ENCODE measurements at regions not wholly inside any gene's neighbourhood (a gene's known extent, or its start where the extent isn't known, plus 50 kb on each side); places are given as distances from the start of the nearest gene placed in this dataset.

GRCh38 chr4:11495291-11495690 lies 66.6 kb upstream of the HS3ST1 start:
- H3K36me3 ChIP-seq (ENCODE audit: control insufficient read depth in 2 of 2, extremely low read depth in 1 of 2, insufficient read depth in 2 of 2, low read length in 2 of 2) = no peaks in the 10 kb centered on the region
- no peak overlapping the region for H3K9ac ChIP-seq (ENCODE audit: control insufficient read depth, extremely low read depth, insufficient read depth, low read length)
- H3K4me2 ChIP-seq (ENCODE audit: control insufficient read depth, extremely low read depth, insufficient read depth, low read depth, low read length) = no peak overlapping the region
- no peaks in the 10 kb centered on the region for H4K20me1 ChIP-seq (ENCODE audit: control insufficient read depth, extremely low read depth, insufficient read depth, low read length)
- DNase-seq (ENCODE audit: low read depth, low spot score) = no peak
- FAIRE-seq = no peak
- H2AFZ ChIP-seq (ENCODE audit: control insufficient read depth, low read length) = peak overlapping the region; percentile 69
- no peaks in the 10 kb centered on the region for H3K79me2 ChIP-seq (ENCODE audit: control insufficient read depth, insufficient read depth, low read length)
- peak overlapping the region; percentile 86 for H3K27ac ChIP-seq (ENCODE audit: control insufficient read depth, insufficient read depth, low read length)
- no peaks in the 10 kb centered on the region for H3K27me3 ChIP-seq (ENCODE audit: control insufficient read depth, extremely low read depth, insufficient read depth, low read length)
- no peaks in the 10 kb centered on the region for H3K9me1 ChIP-seq (ENCODE audit: control insufficient read depth, extremely low read depth, insufficient read depth, low read length)
- H3K4me1 ChIP-seq (ENCODE audit: control insufficient read depth, extremely low read depth, insufficient read depth, low read length) = peaks cover 36% of the 10 kb centered on the region
- TF ChIP-seq EZH2 (IDR thresholded peaks at IDR 0.05; ENCODE audit: low read length) = no peak
- TF ChIP-seq CTCF (optimal IDR thresholded peaks at IDR 0.05 in 1 of 3, IDR thresholded peaks at IDR 0.05 in 1 of 3, conservative IDR thresholded peaks at IDR 0.05 in 1 of 3; ENCODE audit: extremely low read depth in 1 of 3, insufficient read depth in 2 of 3, low read length in 3 of 3) = no peak
- dilution Hi-C loops (cut with MboI; ENCODE audit: extremely low pct_ligation_motif_present, low sequenced_read_pairs) = no loop called here
- H3K4me3 ChIP-seq (ENCODE audit: control insufficient read depth in 2 of 3, extremely low read depth in 1 of 3, insufficient read depth in 2 of 3, low read depth in 1 of 3, low read length in 3 of 3) = no peak overlapping the region
- no peaks in the 10 kb centered on the region for H3K9me3 ChIP-seq (ENCODE audit: control insufficient read depth, low read depth, low read length)

- no peak overlapping the region for H2AFZ ChIP-seq (ENCODE audit: control insufficient read depth, low read length)
- no peaks in the 10 kb centered on the region for H3K36me3 ChIP-seq (ENCODE audit: control insufficient read depth in 2 of 2, extremely low read depth in 1 of 2, insufficient read depth in 2 of 2, low read length in 2 of 2)
- H4K20me1 ChIP-seq (ENCODE audit: control insufficient read depth, extremely low read depth, insufficient read depth, low read length) = no peaks in the 10 kb centered on the region
- DNase-seq (ENCODE audit: low read depth, low spot score) = no peak
- H3K4me3 ChIP-seq (ENCODE audit: control insufficient read depth in 2 of 3, extremely low read depth in 1 of 3, insufficient read depth in 2 of 3, low read depth in 1 of 3, low read length in 3 of 3) = no peak overlapping the region
- no peak overlapping the region for H3K9ac ChIP-seq (ENCODE audit: control insufficient read depth, extremely low read depth, insufficient read depth, low read length)
- no peak overlapping the region for H3K4me2 ChIP-seq (ENCODE audit: control insufficient read depth, extremely low read depth, insufficient read depth, low read depth, low read length)
- H3K27ac ChIP-seq (ENCODE audit: control insufficient read depth, insufficient read depth, low read length) = no peak overlapping the region
- no peaks in the 10 kb centered on the region for H3K9me1 ChIP-seq (ENCODE audit: control insufficient read depth, extremely low read depth, insufficient read depth, low read length)
- dilution Hi-C loops (cut with MboI; ENCODE audit: extremely low pct_ligation_motif_present, low sequenced_read_pairs) = no loop called here
- TF ChIP-seq CTCF (optimal IDR thresholded peaks at IDR 0.05 in 1 of 3, IDR thresholded peaks at IDR 0.05 in 1 of 3, conservative IDR thresholded peaks at IDR 0.05 in 1 of 3; ENCODE audit: extremely low read depth in 1 of 3, insufficient read depth in 2 of 3, low read length in 3 of 3) (no peak), EZH2 (IDR thresholded peaks at IDR 0.05; ENCODE audit: low read length) (no peak)
- peaks cover 38% of the 10 kb centered on the region for H3K4me1 ChIP-seq (ENCODE audit: control insufficient read depth, extremely low read depth, insufficient read depth, low read length)
- H3K79me2 ChIP-seq (ENCODE audit: control insufficient read depth, insufficient read depth, low read length) = no peaks in the 10 kb centered on the region
- H3K27me3 ChIP-seq (ENCODE audit: control insufficient read depth, extremely low read depth, insufficient read depth, low read length) = no peaks in the 10 kb centered on the region
- FAIRE-seq = no peak
- H3K9me3 ChIP-seq (ENCODE audit: control insufficient read depth, low read depth, low read length) = no peaks in the 10 kb centered on the region
Observed at GRCh38 chr4:11494232-11494631, 65.5 kb upstream of the HS3ST1 start.

Measured in keratinocyte (primary cell).